GM12878 (cell line): ENCODE measurements at regions not wholly inside any gene's neighbourhood (a gene's known extent, or its start where the extent isn't known, plus 50 kb on each side); places are given as distances from the start of the nearest gene placed in this dataset.

ENCODE experiments used
- ATAC-seq: fragments of 200-7000 bp; cut with Tn5 transposase; 3 replicates; pipeline ENCODE4 v1.9.1; 2020; ENCODE audit warnings: mild to moderate bottlenecking, moderate library complexity
- BruUV-seq: library from RNA; stranded (reverse); fragments of 400-500 nt; replicated peaks from 2 replicates; lab custom pipeline; 2021; lab: Mats Ljungman, UMichigan
- CTCF ChIA-PET: fragments of 300-600 bp; sonication (Branson Sonifier 250); formaldehyde crosslinking; extraction: SDS; loops from one replicate; lab custom pipeline; 2021; ENCODE audit warnings: inconsistent platforms; lab: Yijun Ruan, JAX
- POLR2A ChIA-PET: fragments of 350-600 bp; formaldehyde crosslinking; extraction: SDS; loops from one replicate; lab custom pipeline; 2021; ENCODE audit warnings: inconsistent platforms; lab: Charles Lee
- RAD21 ChIA-PET: fragments of 300-600 bp; sonication (Branson Sonifier 250); formaldehyde crosslinking; loops from one replicate; lab custom pipeline; 2023; ENCODE audit warnings: antibody characterized with exemption; ENCODE audit not compliant: unreplicated experiment; lab: Charles Lee
- SMC1A ChIA-PET: fragments of 300-600 bp; sonication (Branson Sonifier 250); formaldehyde crosslinking; loops from one replicate; lab custom pipeline; 2023; ENCODE audit not compliant: unreplicated experiment, uncharacterized antibody; lab: Charles Lee
- DNase-seq: peaks from one replicate; pipeline ENCODE4 v3.0.0-alpha.2; 2011; ENCODE audit warnings: low read depth, low spot score
- FAIRE-seq: peaks from 3 replicates; lab custom pipeline; 2011; peaks lifted over from hg19 to GRCh38; lab: Jason Lieb, UNC
- H2AFZ ChIP-seq: 2 replicates; pipeline ENCODE4 v1.6.0; 2011; ENCODE audit warnings: low read depth, low read length, control low read depth; ENCODE audit not compliant: control insufficient read depth
- H3K27ac ChIP-seq: 2 replicates; pipeline ENCODE4 v1.5.1; 2011; ENCODE audit warnings: control low read depth; ENCODE audit not compliant: control insufficient read depth, insufficient read depth
- H3K27me3 ChIP-seq, 2 experiments: replicated peaks in 1 of 2; 2 replicates each; pipeline versions ENCODE4 v1.6.0 to v1.6.1; 2011; ENCODE audit warnings: low read length in 1 of 2; ENCODE audit not compliant: control insufficient read depth in 2 of 2, insufficient read depth in 2 of 2
- H3K36me3 ChIP-seq, 2 experiments: 2 replicates each; pipeline ENCODE4 v1.5.1; 2011; ENCODE audit warnings: low read length in 1 of 2; ENCODE audit not compliant: control insufficient read depth in 2 of 2, insufficient read depth in 2 of 2
- H3K4me1 ChIP-seq: 2 replicates; pipeline ENCODE4 v1.6.1; 2011; ENCODE audit warnings: mild to moderate bottlenecking, low read length, moderate library complexity, mixed read lengths; ENCODE audit not compliant: control insufficient read depth, insufficient read depth
- H3K4me2 ChIP-seq: 2 replicates; pipeline ENCODE4 v1.6.0; 2011; ENCODE audit warnings: control low read depth; ENCODE audit not compliant: control insufficient read depth, insufficient read depth
- H3K4me3 ChIP-seq: fragments of 200-600 bp; sonication (generic); 2 replicates; pipeline ENCODE4 v1.5.1; 2016
- H3K79me2 ChIP-seq: 2 replicates; pipeline ENCODE4 v1.6.0; 2011; ENCODE audit warnings: low read length; ENCODE audit not compliant: control insufficient read depth, insufficient read depth
- H3K9ac ChIP-seq: 2 replicates; pipeline ENCODE4 v1.8.0; 2011; ENCODE audit warnings: low read length, control low read depth, mixed read lengths; ENCODE audit not compliant: control insufficient read depth, insufficient read depth
- H3K9me3 ChIP-seq: replicated peaks from 3 replicates; pipeline ENCODE4 v1.5.1; 2011; ENCODE audit warnings: mild to moderate bottlenecking, low read length; ENCODE audit not compliant: control insufficient read depth, insufficient read depth
- H4K20me1 ChIP-seq: 2 replicates; pipeline ENCODE4 v1.6.0; 2011; ENCODE audit not compliant: control insufficient read depth, insufficient read depth
- CREB1 ChIP-seq: IDR thresholded peaks from 2 replicates; pipeline ENCODE4 v1.6.1; 2012; ENCODE audit warnings: low read depth, mild to moderate bottlenecking, inconsistent platforms
- CREM ChIP-seq: IDR thresholded peaks from 2 replicates; pipeline ENCODE4 v1.6.1; 2014; ENCODE audit warnings: antibody characterized with exemption, low read depth
- ETV6 ChIP-seq, 2 experiments: fragments of 450-650 bp in 1 of 2; IDR thresholded peaks in 1 of 2; conservative IDR thresholded peaks in 1 of 2; 2 replicates each; pipeline ENCODE4 v1.6.1; 2014; ENCODE audit warnings: antibody characterized with exemption in 1 of 2, borderline replicate concordance in 1 of 2, low read depth in 1 of 2, mild to moderate bottlenecking in 1 of 2, moderate library complexity in 1 of 2
- NBN ChIP-seq: fragments of 450-650 bp; IDR thresholded peaks from 2 replicates; pipeline ENCODE4 v1.6.1; 2016
- PAX5 ChIP-seq: IDR thresholded peaks from 2 replicates; pipeline ENCODE4 v1.6.1; 2011; ENCODE audit warnings: low read depth, low read length, borderline replicate concordance
- RAD21 ChIP-seq: IDR thresholded peaks from 2 replicates; pipeline ENCODE4 v1.6.1; 2011; ENCODE audit warnings: mild to moderate bottlenecking, low read depth, low read length, moderate library complexity; ENCODE audit not compliant: insufficient read depth
- RCOR1 ChIP-seq: conservative IDR thresholded peaks from 2 replicates; pipeline ENCODE4 v1.6.1; 2012; ENCODE audit warnings: low read depth, low read length, improper control_type of control experiment
- WGBS: methylation state at CpG from one replicate; pipeline ENCODE4 v1.1.6; 2016; ENCODE audit warnings: low lambda C conversion rate; ENCODE audit not compliant: insufficient replicate concordance, insufficient coverage; ENCODE audit errors: missing lambda C conversion rate; 5-methylcytosine and 5-hydroxymethylcytosine counted together
- in situ Hi-C: fragments of 300-500 bp; cut with MboI; formaldehyde crosslinking; loops from 9 replicates; pipeline ENCODE4 v1.14.3; 2018; ENCODE audit warnings: mixed read lengths
- intact Hi-C: fragments of 100-400 bp; cut with micrococcal nuclease; formaldehyde crosslinking; loops from one replicate; pipeline ENCODE4 v1.14.2; 2022; ENCODE audit not compliant: unreplicated experiment
- TF ChIP-seq, protein P1 (sequence below), 3 experiments: IDR thresholded peaks in 2 of 3; conservative IDR thresholded peaks in 1 of 3; 2 replicates each; pipeline ENCODE4 v1.5.1; 2011; ENCODE audit warnings: low read depth in 3 of 3, low read length in 3 of 3, mild to moderate bottlenecking in 3 of 3, control low read depth in 2 of 3, moderate library complexity in 2 of 3, inconsistent platforms in 1 of 3, mixed read lengths in 1 of 3; ENCODE audit not compliant: control insufficient read depth in 2 of 3, insufficient read depth in 1 of 3; ENCODE audit errors: extremely low read depth in 1 of 3
- TF ChIP-seq, protein P2 (sequence below): IDR thresholded peaks from 2 replicates; pipeline ENCODE4 v1.6.1; 2011; ENCODE audit warnings: borderline replicate concordance, low read depth, mild to moderate bottlenecking, moderate library complexity, mixed read lengths, low read length; ENCODE audit not compliant: insufficient read depth; ENCODE audit errors: extremely low read length

DNA sequence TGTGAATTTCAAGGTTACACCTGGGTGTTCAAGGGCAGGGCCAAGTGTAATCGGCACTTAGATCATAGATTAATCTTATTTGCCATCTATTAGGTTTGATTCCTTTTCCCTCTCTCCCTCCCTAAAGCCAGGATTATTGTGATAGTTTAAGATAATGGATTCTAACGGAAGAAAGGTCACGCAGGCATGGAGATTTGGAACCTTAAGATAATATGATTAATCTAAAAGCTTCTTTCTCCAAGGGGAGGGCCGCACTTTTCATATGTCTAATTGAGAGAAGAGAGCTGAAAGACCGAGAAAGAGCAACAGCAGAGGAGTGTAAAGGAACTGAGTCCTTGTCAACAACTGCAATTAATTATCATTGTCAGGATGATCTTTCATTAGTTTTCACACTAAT lies 858.8 kb upstream of the NR2F2 start (continued):
- TF ChIP-seq, protein P1, sequence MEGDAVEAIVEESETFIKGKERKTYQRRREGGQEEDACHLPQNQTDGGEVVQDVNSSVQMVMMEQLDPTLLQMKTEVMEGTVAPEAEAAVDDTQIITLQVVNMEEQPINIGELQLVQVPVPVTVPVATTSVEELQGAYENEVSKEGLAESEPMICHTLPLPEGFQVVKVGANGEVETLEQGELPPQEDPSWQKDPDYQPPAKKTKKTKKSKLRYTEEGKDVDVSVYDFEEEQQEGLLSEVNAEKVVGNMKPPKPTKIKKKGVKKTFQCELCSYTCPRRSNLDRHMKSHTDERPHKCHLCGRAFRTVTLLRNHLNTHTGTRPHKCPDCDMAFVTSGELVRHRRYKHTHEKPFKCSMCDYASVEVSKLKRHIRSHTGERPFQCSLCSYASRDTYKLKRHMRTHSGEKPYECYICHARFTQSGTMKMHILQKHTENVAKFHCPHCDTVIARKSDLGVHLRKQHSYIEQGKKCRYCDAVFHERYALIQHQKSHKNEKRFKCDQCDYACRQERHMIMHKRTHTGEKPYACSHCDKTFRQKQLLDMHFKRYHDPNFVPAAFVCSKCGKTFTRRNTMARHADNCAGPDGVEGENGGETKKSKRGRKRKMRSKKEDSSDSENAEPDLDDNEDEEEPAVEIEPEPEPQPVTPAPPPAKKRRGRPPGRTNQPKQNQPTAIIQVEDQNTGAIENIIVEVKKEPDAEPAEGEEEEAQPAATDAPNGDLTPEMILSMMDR (IDR thresholded peaks at IDR 0.05 in 2 of 3, conservative IDR thresholded peaks at IDR 0.05 in 1 of 3; ENCODE audit: control insufficient read depth in 2 of 3, extremely low read depth in 1 of 3, insufficient read depth in 1 of 3, low read depth in 3 of 3, low read length in 3 of 3) = no peak
- no peak for TF ChIP-seq PAX5

DNA sequence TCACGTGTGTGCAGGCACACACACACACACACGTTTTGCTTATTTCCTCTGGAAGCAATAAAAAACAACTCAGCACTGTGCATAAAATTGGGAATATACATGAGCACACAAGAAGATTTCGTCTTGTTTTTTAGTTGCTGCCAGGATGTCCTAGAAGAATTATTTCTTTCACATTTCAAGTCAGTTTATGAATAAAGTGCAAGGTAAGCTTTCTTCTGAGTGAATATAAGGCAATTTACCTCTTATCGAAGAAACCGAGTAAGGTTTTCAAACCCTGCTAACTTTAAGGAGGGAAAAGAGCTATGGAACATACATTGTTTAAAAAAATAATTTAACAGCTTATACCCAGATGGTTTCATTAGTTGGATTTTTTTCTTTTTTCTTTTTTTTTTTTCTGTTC lies 855.4 kb upstream of the NR2F2 start:
- intact Hi-C loops (no loop called here), in situ Hi-C loops (no loop called here)
- no peaks in the 10 kb centered on the region for H3K36me3 ChIP-seq
- H4K20me1 ChIP-seq = no peaks in the 10 kb centered on the region
- FAIRE-seq (no peak), ATAC-seq (no peak), DNase-seq (no peak)
- POLR2A ChIA-PET = interaction anchor here (0.5 to 1.5 kb wide), 2 partner anchors 166 to 279 kb away, joined by 4 to 7 read pairs; no protein-coding TSS in a partner anchor
- CTCF ChIA-PET = interaction anchor here (1.0 kb wide), 1 partner anchor 10 kb away, joined by 3 read pairs; no protein-coding TSS in a partner anchor
- SMC1A ChIA-PET = interaction anchor here (0.7 to 0.9 kb wide), 2 partner anchors 18 to 172 kb away, joined by 3 read pairs; no protein-coding TSS in a partner anchor
- no peak overlapping the region for H3K4me2 ChIP-seq
- no peaks in the 10 kb centered on the region for H3K9me3 ChIP-seq
- 19% methylated on average over 5 of the region's 5 CpGs for WGBS
- no peaks in the 10 kb centered on the region for H3K27me3 ChIP-seq
- H3K4me3 ChIP-seq = no peak overlapping the region
- TF ChIP-seq CREM (no peak), RAD21 (no peak), NBN (no peak), CREB1 (no peak), ETV6 (conservative IDR thresholded peaks at IDR 0.05 in 1 of 2, IDR thresholded peaks at IDR 0.05 in 1 of 2; ENCODE audit: borderline replicate concordance in 1 of 2, low read depth in 1 of 2) (no peak), RCOR1 (no peak)
- TF ChIP-seq, protein P2, sequence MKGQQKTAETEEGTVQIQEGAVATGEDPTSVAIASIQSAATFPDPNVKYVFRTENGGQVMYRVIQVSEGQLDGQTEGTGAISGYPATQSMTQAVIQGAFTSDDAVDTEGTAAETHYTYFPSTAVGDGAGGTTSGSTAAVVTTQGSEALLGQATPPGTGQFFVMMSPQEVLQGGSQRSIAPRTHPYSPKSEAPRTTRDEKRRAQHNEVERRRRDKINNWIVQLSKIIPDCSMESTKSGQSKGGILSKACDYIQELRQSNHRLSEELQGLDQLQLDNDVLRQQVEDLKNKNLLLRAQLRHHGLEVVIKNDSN = no peak
- no peaks in the 10 kb centered on the region for H3K79me2 ChIP-seq
- H3K27ac ChIP-seq = no peak overlapping the region
- H3K4me1 ChIP-seq = no peaks in the 10 kb centered on the region
- RAD21 ChIA-PET = no interaction called here
- BruUV-seq = no TSS peak
- H2AFZ ChIP-seq = no peak overlapping the region
- no peak overlapping the region for H3K9ac ChIP-seq
